ENCODE measurements at regions not wholly inside any gene's neighbourhood (a gene's known extent, or its start where the extent isn't known, plus 50 kb on each side); places are given as distances from the start of the nearest gene placed in this dataset.

- no peak for TF ChIP-seq CTCF (IDR thresholded peaks at IDR 0.05)
- TF ChIP-seq ZFX (IDR thresholded peaks at IDR 0.05; ENCODE audit: borderline replicate concordance), result no peak
- no peak overlapping the region for H3K27ac ChIP-seq
Observed at GRCh38 chr6:167409079-167409478, 84.2 kb downstream of the TTLL2 start.

- no peak overlapping the region for H3K27ac ChIP-seq
- no peak for TF ChIP-seq CTCF (IDR thresholded peaks at IDR 0.05)
- no peak for TF ChIP-seq ZFX (IDR thresholded peaks at IDR 0.05; ENCODE audit: borderline replicate concordance)
Observed at GRCh38 chr6:167409694-167410093, 84.8 kb downstream of the TTLL2 start.

GRCh38 chr6:167410462-167410861 lies 85.6 kb downstream of the TTLL2 start:
- TF ChIP-seq CTCF (IDR thresholded peaks at IDR 0.05) (no peak), ZFX (IDR thresholded peaks at IDR 0.05; ENCODE audit: borderline replicate concordance) (no peak)
- no peak overlapping the region for H3K27ac ChIP-seq

- TF ChIP-seq CTCF (IDR thresholded peaks at IDR 0.05) (no peak), ZFX (IDR thresholded peaks at IDR 0.05; ENCODE audit: borderline replicate concordance) (no peak)
- no peak overlapping the region for H3K27ac ChIP-seq
Observed at GRCh38 chr6:167412506-167412905, 87.6 kb downstream of the TTLL2 start.

GRCh38 chr6:167415441-167415961 lies 90.6 kb downstream of the TTLL2 start:
- no peak overlapping the region for H3K27ac ChIP-seq
- TF ChIP-seq ZFX (IDR thresholded peaks at IDR 0.05; ENCODE audit: borderline replicate concordance), result no peak
- no peak for TF ChIP-seq CTCF (IDR thresholded peaks at IDR 0.05)

GRCh38 chr6:167416676-167417430 lies 92.0 kb downstream of the TTLL2 start:
- no peak for TF ChIP-seq CTCF (IDR thresholded peaks at IDR 0.05)
- no peak for TF ChIP-seq ZFX (IDR thresholded peaks at IDR 0.05; ENCODE audit: borderline replicate concordance)
- no peak overlapping the region for H3K27ac ChIP-seq

GRCh38 chr6:167420177-167420576 lies 95.3 kb downstream of the TTLL2 start:
- no peak for TF ChIP-seq CTCF (IDR thresholded peaks at IDR 0.05)
- no peak for TF ChIP-seq ZFX (IDR thresholded peaks at IDR 0.05; ENCODE audit: borderline replicate concordance)

More at GRCh38 chr6:167420177-167420576, 95.3 kb downstream of the TTLL2 start:
- no peak overlapping the region for H3K27ac ChIP-seq
